Astrocyte (in vitro differentiated cells and primary cell): ENCODE measurements at regions not wholly inside any gene's neighbourhood (a gene's known extent, or its start where the extent isn't known, plus 50 kb on each side); places are given as distances from the start of the nearest gene placed in this dataset.

ENCODE experiments used
- DNase-seq: peaks from one replicate; pipeline ENCODE4 v3.0.0-alpha.2; 2010; ENCODE audit warnings: low read depth
- FAIRE-seq: peaks from 2 replicates; lab custom pipeline; 2011; peaks lifted over from hg19 to GRCh38; lab: Jason Lieb, UNC
- H2AFZ ChIP-seq: 2 replicates; pipeline ENCODE4 v1.6.0; 2012; ENCODE audit warnings: low read depth, low read length, inconsistent platforms
- H3K27ac ChIP-seq: 2 replicates; pipeline ENCODE4 v1.5.1; 2011; ENCODE audit warnings: low read depth, low read length, inconsistent platforms
- H3K27me3 ChIP-seq: 2 replicates; pipeline ENCODE4 v1.6.0; 2011; ENCODE audit warnings: low read length, inconsistent platforms; ENCODE audit not compliant: insufficient read depth
- H3K36me3 ChIP-seq: 2 replicates; pipeline ENCODE4 v1.5.1; 2011; ENCODE audit warnings: low read length, inconsistent platforms; ENCODE audit not compliant: insufficient read depth
- H3K4me1 ChIP-seq: 2 replicates; pipeline ENCODE4 v1.5.1; 2011; ENCODE audit warnings: low read length, inconsistent platforms; ENCODE audit not compliant: insufficient read depth
- H3K4me2 ChIP-seq: 2 replicates; pipeline ENCODE4 v1.6.0; 2012; ENCODE audit warnings: low read length, inconsistent platforms
- H3K4me3 ChIP-seq: 2 replicates; pipeline ENCODE4 v1.5.1; 2011; ENCODE audit warnings: low read depth, mild to moderate bottlenecking, low read length, inconsistent platforms; ENCODE audit not compliant: insufficient read depth
- H3K79me2 ChIP-seq: 2 replicates; pipeline ENCODE4 v1.6.0; 2012; ENCODE audit warnings: mild to moderate bottlenecking, low read length, inconsistent platforms; ENCODE audit not compliant: insufficient read depth
- H3K9ac ChIP-seq: 2 replicates; pipeline ENCODE4 v1.6.0; 2012; ENCODE audit warnings: mild to moderate bottlenecking, low read length, inconsistent platforms
- H3K9me3 ChIP-seq: 2 replicates; pipeline ENCODE4 v1.5.1; 2012; ENCODE audit warnings: low read depth, mild to moderate bottlenecking, low read length, inconsistent platforms; ENCODE audit not compliant: insufficient read depth
- H4K20me1 ChIP-seq: 2 replicates; pipeline ENCODE4 v1.6.0; 2012; ENCODE audit warnings: low read length, inconsistent platforms; ENCODE audit not compliant: insufficient read depth
- H3K27ac Mint-ChIP-seq: one replicate; pipeline ENCODE4 v1.8.0; 2021; ENCODE audit warnings: mild to moderate bottlenecking, mixed read lengths; ENCODE audit not compliant: unreplicated experiment
- H3K27me3 Mint-ChIP-seq: one replicate; pipeline ENCODE4 v1.8.0; 2021; ENCODE audit warnings: low read depth, mixed read lengths; ENCODE audit not compliant: unreplicated experiment
- H3K36me3 Mint-ChIP-seq: one replicate; pipeline ENCODE4 v1.8.0; 2021; ENCODE audit warnings: low read depth, mixed read lengths; ENCODE audit not compliant: unreplicated experiment
- H3K4me1 Mint-ChIP-seq: one replicate; pipeline ENCODE4 v1.8.0; 2021; ENCODE audit warnings: low read depth, mixed read lengths; ENCODE audit not compliant: unreplicated experiment
- H3K4me3 Mint-ChIP-seq: one replicate; pipeline ENCODE4 v1.8.0; 2021; ENCODE audit warnings: mild to moderate bottlenecking, moderate library complexity, mixed read lengths; ENCODE audit not compliant: unreplicated experiment
- H3K9me3 Mint-ChIP-seq: one replicate; pipeline ENCODE4 v1.8.0; 2021; ENCODE audit warnings: mild to moderate bottlenecking, mixed read lengths; ENCODE audit not compliant: unreplicated experiment
- CTCF ChIP-seq: IDR thresholded peaks from 2 replicates; pipeline ENCODE4 v1.5.1; 2011; ENCODE audit warnings: low read depth, mild to moderate bottlenecking, inconsistent platforms, low read length, moderate library complexity; ENCODE audit not compliant: insufficient read depth
- EZH2 ChIP-seq: IDR thresholded peaks from 2 replicates; pipeline ENCODE4 v1.6.1; 2012; ENCODE audit warnings: mild to moderate bottlenecking, low read length, inconsistent platforms; ENCODE audit not compliant: insufficient read depth

- no peaks in the 10 kb centered on the region for H3K27me3 ChIP-seq
- no peak overlapping the region for H3K4me2 ChIP-seq
- Mint-ChIP-seq H3K36me3 (no peaks in the 10 kb centered on the region), H3K27ac (peak overlapping the region; percentile 62), H3K4me3 (no peak overlapping the region), H3K9me3 (peaks cover 2% of the 10 kb centered on the region), H3K27me3 (no peaks in the 10 kb centered on the region), H3K4me1 (peaks cover 21% of the 10 kb centered on the region)
- no peaks in the 10 kb centered on the region for H3K79me2 ChIP-seq
- no peak overlapping the region for H3K9ac ChIP-seq
- H3K4me1 ChIP-seq, result peaks cover 11% of the 10 kb centered on the region
- DNase-seq (no peak), FAIRE-seq (no peak)
- no peaks in the 10 kb centered on the region for H3K9me3 ChIP-seq
- no peaks in the 10 kb centered on the region for H3K36me3 ChIP-seq
- no peak overlapping the region for H2AFZ ChIP-seq
- H3K4me3 ChIP-seq, result no peak overlapping the region
- H3K27ac ChIP-seq, result no peak overlapping the region
- no peaks in the 10 kb centered on the region for H4K20me1 ChIP-seq
- TF ChIP-seq EZH2, result no peak
- TF ChIP-seq CTCF, result no peak
Measured at GRCh38 chr15:68518785-68519430, 59.9 kb upstream of the CORO2B start.

- DNase-seq, result peak; percentile 86
- H3K36me3 ChIP-seq, result no peaks in the 10 kb centered on the region
- H3K4me2 ChIP-seq, result peak overlapping the region; percentile 34
- H3K36me3 Mint-ChIP-seq, result no peaks in the 10 kb centered on the region
- peaks cover 31% of the 10 kb centered on the region for H3K4me1 Mint-ChIP-seq
- no peaks in the 10 kb centered on the region for H3K9me3 ChIP-seq
- peak overlapping the region; percentile 61 for H3K27ac ChIP-seq
- H3K9me3 Mint-ChIP-seq, result peaks cover 2% of the 10 kb centered on the region
- H3K9ac ChIP-seq, result peak overlapping the region; percentile 46
- H3K4me3 ChIP-seq, result no peak overlapping the region
- H2AFZ ChIP-seq, result no peak overlapping the region
- FAIRE-seq, result peak; percentile 43
- peak overlapping the region; percentile 92 for H3K27ac Mint-ChIP-seq
- no peaks in the 10 kb centered on the region for H3K79me2 ChIP-seq
- no peak overlapping the region for H3K4me3 Mint-ChIP-seq
- no peaks in the 10 kb centered on the region for H3K27me3 ChIP-seq
- peaks cover 36% of the 10 kb centered on the region for H3K4me1 ChIP-seq
- no peaks in the 10 kb centered on the region for H3K27me3 Mint-ChIP-seq
- TF ChIP-seq EZH2 (no peak), CTCF (no peak)
- H4K20me1 ChIP-seq, result no peaks in the 10 kb centered on the region
Measured at GRCh38 chr15:68524753-68525584, 53.8 kb upstream of the CORO2B start.
